ENCODE measurements at regions not wholly inside any gene's neighbourhood (a gene's known extent, or its start where the extent isn't known, plus 50 kb on each side); places are given as distances from the start of the nearest gene placed in this dataset.
"Not testable (repeated sequence)": the region's sequence is repeated elsewhere in the genome, so short reads cannot be mapped to it uniquely, and the experiment has no call there.

DNA sequence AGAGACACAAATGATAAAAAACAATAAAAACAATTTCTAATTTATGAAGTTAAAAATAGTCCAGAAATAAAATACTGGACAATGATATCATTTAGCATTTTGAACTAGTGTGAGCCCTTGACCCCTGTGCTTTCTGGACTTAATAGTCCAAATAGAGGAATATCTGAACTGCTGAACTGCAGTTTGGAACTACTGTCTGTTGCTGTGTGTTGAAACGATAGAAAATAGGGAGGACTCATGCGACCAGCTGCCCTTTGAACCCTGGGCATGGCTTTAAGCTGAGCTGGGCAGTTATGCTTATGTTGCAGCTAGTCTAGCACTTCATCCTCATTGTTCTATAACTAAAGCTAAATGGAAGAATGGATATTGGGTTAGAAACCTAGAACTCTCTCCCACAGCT lies 99.5 kb downstream of the FMR1NB start:
- ATAC-seq (no peak), DNase-seq (no peak)
- intact Hi-C loops (cut with DNase I) = no loop called here

- intact Hi-C loops (cut with DNase I) = no loop called here
- no peak for ATAC-seq
- DNase-seq = no peak
Measured at GRCh38 chrX:148084611-148085010, 103.5 kb downstream of the FMR1NB start.

- intact Hi-C loops (cut with DNase I) = no loop called here
- ATAC-seq = no peak
- DNase-seq = no peak
Measured at GRCh38 chrX:148120151-148120550, 139.0 kb downstream of the FMR1NB start.

GRCh38 chrX:148120999-148121623 lies 140.0 kb downstream of the FMR1NB start:
- intact Hi-C loops (cut with DNase I) = no loop called here
- DNase-seq (no peak), ATAC-seq (no peak)

DNA sequence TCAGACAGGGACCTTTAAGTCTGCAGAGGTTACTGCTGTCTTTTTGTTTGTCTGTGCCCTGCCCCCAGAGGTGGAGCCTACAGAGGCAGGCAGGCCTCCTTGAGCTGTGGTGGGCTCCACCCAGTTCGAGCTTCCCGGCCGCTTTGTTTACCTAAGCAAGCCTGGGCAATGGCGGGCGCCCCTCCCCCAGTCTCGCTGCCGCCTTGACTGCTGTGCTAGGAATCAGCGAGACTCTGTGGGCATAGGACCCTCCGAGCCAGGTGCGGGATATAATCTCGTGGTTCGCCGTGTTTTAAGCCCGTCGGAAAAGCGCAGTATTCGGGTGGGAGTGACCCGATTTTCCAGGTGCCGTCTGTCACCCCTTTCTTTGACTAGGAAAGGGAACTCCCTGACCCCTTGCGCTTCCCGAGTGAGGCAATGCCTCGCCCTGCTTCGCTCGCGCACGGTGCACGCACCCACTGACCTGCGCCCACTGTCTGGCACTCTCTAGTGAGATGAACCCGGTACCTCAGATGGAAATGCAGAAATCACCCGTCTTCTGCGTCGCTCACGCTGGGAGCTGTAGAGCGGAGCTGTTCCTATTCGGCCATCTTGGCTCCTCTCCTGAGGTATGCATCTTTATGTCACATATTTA lies 147.9 kb downstream of the FMR1NB start:
- intact Hi-C loops (cut with DNase I); ATAC-seq; DNase-seq: not testable (repeated sequence)

DNA sequence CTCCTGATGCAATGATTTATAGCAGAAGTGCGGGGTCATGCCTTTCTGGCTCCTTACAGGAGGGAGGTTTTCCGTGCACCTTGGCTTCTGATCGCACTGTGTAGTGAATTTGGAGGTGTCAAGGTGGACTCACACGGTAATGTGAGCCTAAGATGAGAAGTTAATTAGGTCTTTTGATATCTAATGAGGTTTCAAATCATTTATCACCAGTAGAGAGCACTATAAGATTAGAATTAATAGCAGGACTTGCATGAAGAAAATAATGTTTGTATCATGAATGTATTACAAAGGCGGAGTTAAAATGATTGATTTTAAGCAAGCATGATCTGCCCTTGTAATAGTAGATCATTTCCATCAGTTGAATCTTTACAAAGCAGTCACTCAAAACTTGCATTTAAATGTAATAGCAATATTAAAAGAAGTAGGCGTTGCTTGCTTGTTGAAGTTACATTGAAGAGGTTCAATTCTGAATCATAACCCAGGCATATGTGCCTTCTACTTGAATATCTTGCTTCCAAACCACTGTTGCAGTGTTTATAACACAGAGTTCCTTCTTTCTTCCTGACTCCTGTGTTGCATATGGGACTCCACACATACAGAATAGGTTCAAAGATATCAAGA lies 152.1 kb downstream of the FMR1NB start:
- DNase-seq (no peak), ATAC-seq (no peak)
- intact Hi-C loops (cut with DNase I) = loop anchor here in 1 of 2 donors (5.0 kb wide), 2 partner anchors 1154 to 1339 kb away; no protein-coding TSS in a partner anchor

DNA sequence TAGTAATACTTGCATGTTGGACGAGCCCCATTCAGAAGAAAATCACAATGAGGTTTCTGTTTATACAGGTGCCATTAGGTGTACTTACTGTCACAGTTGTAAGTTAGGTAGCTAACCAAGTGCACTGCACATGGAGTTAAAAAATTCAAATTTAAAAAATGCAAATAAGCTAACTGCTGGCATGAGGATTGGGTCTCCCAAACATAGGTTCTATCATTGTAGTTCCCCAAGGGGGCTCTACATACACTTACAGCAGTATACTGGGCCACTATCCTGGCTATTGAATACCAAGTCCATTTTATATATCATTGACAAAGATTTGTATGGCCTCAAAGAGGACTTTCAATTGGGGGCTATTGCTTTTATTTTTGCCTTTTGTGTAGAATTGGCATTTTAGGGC lies 153.4 kb downstream of the FMR1NB start:
- intact Hi-C loops (cut with DNase I) = loop anchor here in 1 of 2 donors (5.0 kb wide), 2 partner anchors 1153 to 1338 kb away; no protein-coding TSS in a partner anchor
- no peak for ATAC-seq
- no peak for DNase-seq

GRCh38 chrX:148135738-148136137 lies 154.6 kb downstream of the FMR1NB start:
- no peak for DNase-seq
- intact Hi-C loops (cut with DNase I) = no loop called here
- no peak for ATAC-seq

DNA sequence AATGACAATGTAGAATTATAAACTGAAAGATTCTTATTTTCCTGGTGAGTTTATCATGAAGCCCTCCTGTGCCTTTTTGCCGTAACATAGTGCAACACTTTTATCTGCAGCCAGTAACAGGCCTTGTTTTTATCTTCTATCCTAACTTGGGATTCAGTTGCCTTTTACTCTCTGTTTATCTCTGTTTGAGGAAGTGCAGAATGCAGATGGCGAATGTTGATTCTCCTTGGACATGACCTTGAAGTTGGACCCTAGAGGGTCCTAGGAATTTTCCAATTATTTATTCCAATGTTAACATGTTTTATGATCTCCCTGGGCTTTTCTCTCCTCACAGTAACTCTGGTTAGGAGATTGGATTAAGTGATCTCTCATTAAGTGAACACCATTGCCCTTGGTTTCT lies 165.0 kb downstream of the FMR1NB start:
- DNase-seq = no peak
- intact Hi-C loops (cut with DNase I) = no loop called here
- ATAC-seq = no peak

DNA sequence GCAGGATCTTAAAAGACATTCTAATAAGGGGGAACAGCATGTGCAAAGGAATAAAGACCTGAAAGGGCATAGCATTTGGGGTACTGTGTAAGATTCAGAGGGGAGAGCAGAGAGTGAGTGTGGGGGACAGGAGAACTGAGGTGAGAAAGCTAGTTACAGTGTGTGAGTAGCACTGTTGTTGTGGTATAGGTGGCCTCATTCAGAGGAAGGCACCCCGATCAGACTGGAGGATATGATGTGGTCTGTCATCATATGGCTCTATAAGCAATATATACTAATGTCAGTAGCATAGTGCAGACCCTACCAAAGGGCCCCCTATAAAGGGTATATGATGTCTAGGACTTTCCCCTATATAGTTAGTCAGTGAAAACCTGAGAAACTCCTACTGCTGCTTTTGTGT lies 175.8 kb downstream of the FMR1NB start:
- intact Hi-C loops (cut with DNase I) = no loop called here
- no peak for DNase-seq
- ATAC-seq = no peak

DNA sequence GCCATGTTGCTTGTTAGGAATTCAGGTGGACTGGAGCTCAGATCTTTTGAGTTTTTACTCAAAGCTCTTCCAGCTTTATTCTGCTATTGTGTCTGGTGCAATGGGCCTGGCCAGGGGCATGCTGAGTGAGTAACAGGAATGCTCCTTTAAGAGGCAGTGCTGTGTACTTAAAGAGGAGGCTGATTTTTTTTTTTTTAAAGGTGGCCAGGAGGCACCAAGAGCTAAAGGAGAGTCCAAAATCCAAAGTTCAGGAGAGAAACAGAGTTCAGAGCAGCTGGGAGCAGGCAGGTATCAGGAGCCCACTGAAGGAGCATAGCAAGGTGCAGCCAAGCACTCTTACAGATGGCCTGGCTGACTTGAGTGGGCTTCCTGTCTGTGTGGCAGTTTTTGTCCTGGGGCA lies 178.7 kb downstream of the FMR1NB start:
- ATAC-seq (no peak), DNase-seq (no peak)
- intact Hi-C loops (cut with DNase I) = no loop called here

DNA sequence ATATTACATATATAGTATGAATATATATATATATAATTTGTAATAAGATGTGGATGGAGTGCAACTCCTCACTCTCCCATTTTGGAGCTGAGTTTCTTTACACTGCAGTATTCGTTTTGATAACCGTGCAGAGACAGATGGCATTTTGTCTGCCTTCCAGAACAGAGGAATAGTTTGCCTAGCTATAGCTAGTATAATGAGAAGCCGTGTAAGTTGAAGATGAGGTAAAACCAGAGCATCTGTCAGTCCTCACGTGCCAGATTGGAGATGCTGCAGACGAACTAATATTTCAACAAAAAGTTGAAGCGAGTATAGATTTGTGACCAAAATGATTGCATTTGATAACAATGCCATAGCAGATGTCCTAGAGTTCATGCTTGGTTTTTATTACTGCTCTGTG lies 180.6 kb downstream of the FMR1NB start:
- intact Hi-C loops (cut with DNase I) = no loop called here
- DNase-seq = no peak
- no peak for ATAC-seq

DNA sequence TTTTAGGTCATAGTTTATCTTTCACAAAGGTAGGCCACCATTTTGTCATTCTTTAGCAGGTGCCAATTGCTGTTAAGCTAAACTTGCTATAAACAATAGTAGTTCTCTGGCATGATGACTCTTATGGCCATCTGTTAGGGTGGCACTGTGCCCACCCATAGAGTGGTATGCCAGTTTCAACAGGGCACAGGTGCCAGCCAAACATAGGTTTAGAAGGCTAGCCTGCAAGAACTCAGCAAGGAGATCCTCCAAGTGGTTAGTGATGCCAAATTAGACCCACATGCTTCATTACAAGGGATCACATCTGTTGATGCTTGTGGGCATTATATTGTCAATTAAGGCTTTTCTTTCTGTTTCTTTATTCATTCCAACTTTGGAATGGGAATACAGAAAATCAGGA lies 204.5 kb downstream of the FMR1NB start:
- intact Hi-C loops (cut with DNase I) = no loop called here
- ATAC-seq = no peak

DNA sequence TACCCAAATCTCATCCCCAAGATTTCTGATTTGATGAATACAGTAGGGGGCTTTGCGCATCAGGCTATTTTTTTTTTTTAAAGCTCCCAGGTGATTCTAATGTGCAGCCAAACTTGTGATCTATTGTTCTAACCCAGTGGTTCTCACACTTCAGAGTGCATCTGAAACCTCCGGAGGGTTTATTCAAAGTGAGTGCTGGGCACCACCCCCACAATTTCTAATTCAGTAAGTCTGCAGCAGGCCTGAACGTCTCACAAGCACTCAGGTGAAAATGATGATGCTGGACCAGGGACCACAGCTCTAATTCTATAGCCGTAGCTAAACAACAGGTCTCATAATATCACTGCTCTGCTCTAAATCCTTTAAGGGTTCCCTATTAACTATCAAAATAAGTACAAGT lies 211.4 kb downstream of the FMR1NB start:
- no peak for DNase-seq
- no peak for ATAC-seq
- intact Hi-C loops (cut with DNase I) = no loop called here

More for the DNA sequence above, 204.5 kb downstream of the FMR1NB start:
- DNase-seq = no peak

DNA sequence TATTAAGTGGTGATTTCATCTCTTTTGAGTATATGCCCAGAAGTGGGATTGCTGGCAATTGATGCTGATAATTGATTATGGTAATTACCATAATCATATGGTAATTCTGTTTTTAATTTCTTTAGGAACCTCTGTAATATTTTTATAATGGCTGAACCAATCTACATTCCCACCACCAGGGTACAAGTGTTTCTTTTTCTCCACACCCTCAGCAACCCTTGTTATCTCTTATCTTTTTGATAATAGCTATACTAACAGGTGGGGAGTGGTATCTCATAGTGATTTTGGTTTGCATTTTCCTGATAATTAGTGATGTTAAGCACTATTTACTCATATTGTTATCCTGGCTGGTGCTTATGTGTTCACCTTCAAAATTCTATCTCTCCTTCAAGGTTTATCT lies 212.6 kb downstream of the FMR1NB start:
- DNase-seq (no peak), ATAC-seq (no peak)
- intact Hi-C loops (cut with DNase I) = no loop called here

DNA sequence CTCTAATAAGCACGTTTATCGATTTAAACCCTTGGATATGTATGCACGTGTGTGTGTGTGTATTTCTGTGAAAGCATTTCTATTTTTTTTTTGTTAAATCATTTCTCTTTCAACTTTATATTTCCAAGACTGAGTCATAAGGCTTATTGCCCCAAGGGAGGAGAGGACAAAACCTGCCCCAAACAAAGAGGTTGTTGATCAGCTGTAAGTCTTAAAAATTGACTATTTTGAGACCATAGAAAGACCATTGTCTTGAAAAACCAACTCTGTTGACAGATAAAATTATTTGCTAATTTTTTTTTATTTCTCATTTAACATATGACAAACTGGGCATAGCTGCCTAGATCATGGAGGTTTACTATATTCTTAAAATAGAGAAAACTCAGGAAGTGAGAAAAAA lies 222.4 kb downstream of the FMR1NB start:
- ATAC-seq = no peak
- intact Hi-C loops (cut with DNase I) = no loop called here
- no peak for DNase-seq

- ATAC-seq (no peak), DNase-seq (no peak)
- intact Hi-C loops (cut with DNase I) = no loop called here
Measured at GRCh38 chrX:148204195-148204594, 223.1 kb downstream of the FMR1NB start.

- no peak for DNase-seq
- no peak for ATAC-seq
- intact Hi-C loops (cut with DNase I) = no loop called here
Measured at GRCh38 chrX:148214786-148215185, 233.6 kb downstream of the FMR1NB start.

- DNase-seq (no peak), ATAC-seq (no peak)
- intact Hi-C loops (cut with DNase I) = no loop called here
Measured at GRCh38 chrX:148215726-148216125, 234.6 kb downstream of the FMR1NB start.

DNA sequence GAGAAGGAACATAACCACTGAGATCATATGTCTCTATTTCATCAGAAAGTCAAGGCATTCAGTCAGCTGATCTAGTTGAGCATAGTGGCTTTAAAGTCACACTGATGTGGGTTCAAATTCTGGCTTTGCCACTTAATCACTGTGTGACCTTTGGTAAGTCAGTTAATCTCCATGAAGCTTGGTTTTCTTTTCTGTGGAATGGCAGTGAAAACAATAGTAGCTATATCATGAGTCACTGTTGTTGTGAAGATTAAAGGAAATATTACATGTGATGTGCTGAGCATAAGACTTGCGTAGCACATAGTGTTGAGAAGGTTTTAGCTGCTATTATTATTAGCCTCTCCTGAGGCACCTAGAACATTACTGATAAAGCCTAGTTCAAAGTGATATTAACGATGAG lies 242.2 kb downstream of the FMR1NB start:
- intact Hi-C loops (cut with DNase I) = no loop called here
- no peak for DNase-seq
- no peak for ATAC-seq

DNA sequence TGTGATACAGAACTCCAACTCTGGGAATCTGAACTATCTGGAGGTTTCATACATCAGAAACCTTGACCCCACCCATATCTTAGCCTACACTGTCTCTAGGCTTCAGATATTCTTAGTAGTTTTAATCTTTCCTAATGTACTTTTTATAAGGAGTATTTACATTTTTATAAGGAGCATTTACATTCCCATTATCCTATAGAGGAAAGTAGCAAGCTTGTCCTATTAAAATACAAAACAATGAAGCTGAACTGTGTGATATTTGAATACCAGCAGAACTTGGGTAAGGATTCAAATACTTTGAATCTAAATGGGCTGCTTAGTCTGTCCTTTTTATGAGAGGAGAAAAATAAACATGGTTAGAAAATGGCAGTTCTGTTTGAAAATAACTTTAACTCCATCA lies 247.4 kb downstream of the FMR1NB start:
- DNase-seq (no peak), ATAC-seq (no peak)
- intact Hi-C loops (cut with DNase I) = no loop called here

Data from left cardiac atrium (tissue), 4 donors.